ENCODE measurements at regions not wholly inside any gene's neighbourhood (a gene's known extent, or its start where the extent isn't known, plus 50 kb on each side); places are given as distances from the start of the nearest gene placed in this dataset.

DNA sequence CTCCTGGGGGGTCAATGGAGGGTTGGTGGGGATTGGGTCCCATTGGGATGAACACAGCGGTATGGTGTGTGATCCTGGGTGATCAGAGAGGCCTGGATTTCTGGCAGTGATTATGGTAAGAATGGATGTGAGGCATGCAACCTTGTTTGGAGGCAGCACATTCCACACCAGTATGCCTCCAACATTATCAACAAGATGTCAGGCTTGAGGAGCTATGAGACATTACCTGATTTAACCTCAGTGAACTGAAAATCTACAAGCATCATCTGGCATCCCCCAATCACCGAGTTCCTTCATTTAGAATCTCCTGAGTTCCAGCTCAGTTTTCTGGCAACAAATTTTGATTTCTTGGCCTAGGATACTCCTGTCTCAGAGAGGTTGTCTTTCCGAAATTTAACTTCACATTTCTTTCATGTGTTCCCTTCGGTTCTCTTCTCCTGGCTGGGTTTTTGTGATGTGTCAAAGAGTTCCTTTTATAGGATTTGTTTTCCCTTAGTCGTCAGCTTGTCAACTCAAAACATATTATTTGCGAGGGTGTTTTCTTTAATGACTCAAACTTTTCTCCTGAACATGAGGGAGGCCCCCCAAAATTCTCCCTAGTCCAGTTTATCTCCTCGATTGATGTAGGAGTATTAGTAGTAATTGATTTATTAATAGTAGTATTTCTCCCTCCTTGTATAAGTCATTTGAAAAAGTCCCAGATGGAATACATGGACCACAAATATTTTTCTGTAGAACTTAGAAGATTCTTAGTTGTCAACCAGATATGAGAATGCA is 56.0 kb upstream of the FLT1 start:
- Mint-ChIP-seq H3K36me3 (ENCODE audit: insufficient read depth) (no peaks in the 10 kb centered on the region), H3K9me3 (no peaks in the 10 kb centered on the region), H3K27ac (ENCODE audit: low read depth) (no peak overlapping the region), H3K4me3 (no peak overlapping the region), H3K27me3 (peaks cover 57% of the 10 kb centered on the region), H3K4me1 (no peaks in the 10 kb centered on the region)
- ATAC-seq (replicated peaks; ENCODE audit: extremely low read depth, poor library complexity, severe bottlenecking) (no peak), DNase-seq (ENCODE audit: low spot score in 2 of 2) (no peak)

DNA sequence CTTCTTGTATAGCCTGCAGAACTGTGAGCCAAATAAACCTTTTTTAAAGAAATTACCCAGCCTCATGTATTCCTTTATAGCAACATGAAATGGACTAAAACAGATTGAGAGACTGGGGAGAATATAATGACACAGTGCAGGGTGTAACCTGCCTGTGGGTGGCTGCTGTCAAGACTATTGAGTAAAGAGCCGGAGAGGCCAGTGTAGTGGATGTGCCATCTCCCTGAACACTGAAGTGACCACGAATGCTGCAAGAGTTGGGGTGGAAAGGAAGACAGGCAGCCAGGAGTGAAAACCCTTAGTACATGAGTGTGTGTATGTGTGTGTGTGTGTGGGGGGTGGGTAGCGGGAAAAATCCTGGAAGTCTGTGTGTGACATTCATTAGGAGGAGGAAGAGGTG is 55.2 kb upstream of the FLT1 start:
- ATAC-seq (replicated peaks; ENCODE audit: extremely low read depth, poor library complexity, severe bottlenecking): no peak
- Mint-ChIP-seq H3K4me3 (no peak overlapping the region), H3K27ac (ENCODE audit: low read depth) (no peak overlapping the region), H3K36me3 (ENCODE audit: insufficient read depth) (no peaks in the 10 kb centered on the region), H3K4me1 (no peaks in the 10 kb centered on the region), H3K9me3 (no peaks in the 10 kb centered on the region), H3K27me3 (peaks cover 54% of the 10 kb centered on the region)
- DNase-seq (ENCODE audit: low spot score in 2 of 2): no peak

DNA sequence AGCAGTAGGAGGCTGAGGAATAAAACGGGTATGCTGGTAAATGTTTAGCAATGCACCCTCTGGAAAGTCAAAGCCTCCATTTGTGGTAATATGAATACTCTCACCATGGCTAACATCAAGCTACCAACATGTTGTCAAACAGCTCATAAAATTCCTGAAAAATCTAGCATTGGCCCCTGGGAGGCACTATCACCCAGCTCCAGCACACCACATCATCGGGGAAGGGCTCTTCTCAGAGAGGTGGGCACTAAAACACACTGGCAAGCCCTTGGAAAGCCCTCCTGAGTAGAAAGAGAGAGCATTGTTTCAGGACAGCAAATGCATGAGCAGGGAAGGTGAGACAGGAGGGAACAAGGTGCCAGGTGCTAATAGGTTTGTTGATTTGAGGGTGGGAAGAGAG is 53.9 kb upstream of the FLT1 start:
- Mint-ChIP-seq H3K27me3 (peaks cover 62% of the 10 kb centered on the region), H3K27ac (ENCODE audit: low read depth) (no peak overlapping the region), H3K4me1 (no peaks in the 10 kb centered on the region), H3K9me3 (no peaks in the 10 kb centered on the region), H3K4me3 (no peak overlapping the region), H3K36me3 (ENCODE audit: insufficient read depth) (no peaks in the 10 kb centered on the region)
- ATAC-seq (replicated peaks; ENCODE audit: extremely low read depth, poor library complexity, severe bottlenecking) (no peak), DNase-seq (ENCODE audit: low spot score in 2 of 2) (no peak)

DNA sequence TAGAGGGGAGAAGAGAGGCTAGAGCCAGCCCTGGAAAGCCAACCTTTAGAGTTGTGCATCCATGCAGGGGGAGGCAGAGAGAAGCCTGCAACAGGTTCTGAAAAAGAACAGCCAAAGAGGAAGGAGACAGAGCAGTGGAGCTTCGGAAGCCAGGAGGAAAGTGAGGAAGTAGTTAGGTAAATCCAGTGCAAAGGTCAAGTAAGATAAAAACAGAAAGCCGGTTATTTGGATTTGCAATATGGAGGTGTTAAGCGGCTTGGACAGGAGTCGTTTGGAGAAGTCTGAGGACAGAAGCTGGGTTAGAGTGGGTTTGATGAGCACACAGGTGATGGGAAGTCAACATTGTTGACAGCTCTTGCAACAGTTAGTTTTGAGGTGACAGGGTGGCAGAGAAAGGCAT is 53.5 kb upstream of the FLT1 start:
- no peaks in the 10 kb centered on the region for H3K4me1 Mint-ChIP-seq
- no peak overlapping the region for H3K4me3 Mint-ChIP-seq
- H3K36me3 Mint-ChIP-seq (ENCODE audit: insufficient read depth): no peaks in the 10 kb centered on the region

DNA sequence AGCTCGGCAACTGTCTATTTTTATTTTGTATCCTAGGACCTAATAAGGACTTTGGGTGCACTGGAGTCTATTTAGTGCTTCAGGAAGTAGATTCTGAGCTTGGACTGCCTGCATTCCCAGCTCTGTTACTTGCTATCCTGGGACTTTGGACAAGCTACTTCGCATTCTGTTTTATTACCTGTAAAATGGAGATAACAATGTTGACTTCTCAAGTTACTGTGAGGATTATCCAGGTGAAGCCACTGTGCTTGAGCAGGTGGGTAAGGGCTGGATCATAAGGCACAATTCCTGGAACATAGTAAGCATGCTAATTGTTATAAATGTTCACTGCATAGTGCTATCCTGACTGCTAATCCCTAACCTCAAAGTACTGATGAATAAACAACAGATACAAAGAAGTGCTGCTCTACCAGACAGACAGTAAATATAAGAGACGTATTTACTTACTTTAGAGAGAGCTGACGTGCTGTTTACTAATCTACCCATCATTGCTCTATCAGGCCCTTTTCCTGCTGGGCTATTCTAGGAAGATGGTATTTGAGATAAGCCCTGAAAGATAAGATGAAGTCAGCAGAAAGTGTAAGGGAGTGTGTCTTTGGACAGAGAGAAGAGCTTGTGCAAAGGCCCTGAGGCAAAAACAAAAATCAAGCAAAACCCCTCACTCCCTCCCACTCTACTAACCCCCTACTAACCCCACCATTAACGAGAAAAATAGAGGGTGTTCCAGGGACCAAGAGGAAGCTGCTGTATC is 50.8 kb upstream of the FLT1 start:
- DNase-seq (ENCODE audit: low spot score in 2 of 2) (no peak), ATAC-seq (replicated peaks; ENCODE audit: extremely low read depth, poor library complexity, severe bottlenecking) (no peak)
- no peaks in the 10 kb centered on the region for H3K4me1 Mint-ChIP-seq
- H3K27ac Mint-ChIP-seq (ENCODE audit: low read depth): no peak overlapping the region
- peaks cover 74% of the 10 kb centered on the region for H3K27me3 Mint-ChIP-seq
- no peaks in the 10 kb centered on the region for H3K36me3 Mint-ChIP-seq (ENCODE audit: insufficient read depth)
- H3K4me3 Mint-ChIP-seq: no peak overlapping the region
- no peaks in the 10 kb centered on the region for H3K9me3 Mint-ChIP-seq

More for the DNA sequence above, 53.5 kb upstream of the FLT1 start:
- H3K9me3 Mint-ChIP-seq: no peaks in the 10 kb centered on the region
- no peak for ATAC-seq (replicated peaks; ENCODE audit: extremely low read depth, poor library complexity, severe bottlenecking)
- no peak overlapping the region for H3K27ac Mint-ChIP-seq (ENCODE audit: low read depth)
- no peak for DNase-seq (ENCODE audit: low spot score in 2 of 2)
- H3K27me3 Mint-ChIP-seq: peaks cover 66% of the 10 kb centered on the region
